Upper lobe of left lung (tissue), 4 donors: ENCODE measurements at regions not wholly inside any gene's neighbourhood (a gene's known extent, or its start where the extent isn't known, plus 50 kb on each side); places are given as distances from the start of the nearest gene placed in this dataset.

Experiments used
- EP300 ChIP-seq, 4 donors: sonication (generic); formaldehyde crosslinking; IDR thresholded peaks; one replicate each; pipeline ENCODE4 v1.5.1; 2017; ENCODE audit warnings: antibody characterized with exemption in 4 of 4, control low read depth in 2 of 4
- POLR2A ChIP-seq, 4 donors: fragments of 450-650 bp; IDR thresholded peaks; one replicate each; pipeline ENCODE4 v1.5.1; 2016 to 2017; ENCODE audit warnings: antibody characterized with exemption in 4 of 4, mild to moderate bottlenecking in 2 of 4
- POLR2AphosphoS5 ChIP-seq, 2 donors: sonication (generic); formaldehyde crosslinking; IDR thresholded peaks; one replicate each; pipeline ENCODE4 v1.5.1; 2017; ENCODE audit warnings: antibody characterized with exemption in 2 of 2
- TF ChIP-seq, protein P1 (sequence below), 6 experiments: fragments of 450-650 bp in 4 of 6; fragments of 200-600 bp in 2 of 6; sonication (generic) in 2 of 6; IDR thresholded peaks; one replicate each; pipeline ENCODE4 v1.5.1; 2016 to 2019; ENCODE audit warnings: antibody characterized with exemption in 6 of 6

DNA sequence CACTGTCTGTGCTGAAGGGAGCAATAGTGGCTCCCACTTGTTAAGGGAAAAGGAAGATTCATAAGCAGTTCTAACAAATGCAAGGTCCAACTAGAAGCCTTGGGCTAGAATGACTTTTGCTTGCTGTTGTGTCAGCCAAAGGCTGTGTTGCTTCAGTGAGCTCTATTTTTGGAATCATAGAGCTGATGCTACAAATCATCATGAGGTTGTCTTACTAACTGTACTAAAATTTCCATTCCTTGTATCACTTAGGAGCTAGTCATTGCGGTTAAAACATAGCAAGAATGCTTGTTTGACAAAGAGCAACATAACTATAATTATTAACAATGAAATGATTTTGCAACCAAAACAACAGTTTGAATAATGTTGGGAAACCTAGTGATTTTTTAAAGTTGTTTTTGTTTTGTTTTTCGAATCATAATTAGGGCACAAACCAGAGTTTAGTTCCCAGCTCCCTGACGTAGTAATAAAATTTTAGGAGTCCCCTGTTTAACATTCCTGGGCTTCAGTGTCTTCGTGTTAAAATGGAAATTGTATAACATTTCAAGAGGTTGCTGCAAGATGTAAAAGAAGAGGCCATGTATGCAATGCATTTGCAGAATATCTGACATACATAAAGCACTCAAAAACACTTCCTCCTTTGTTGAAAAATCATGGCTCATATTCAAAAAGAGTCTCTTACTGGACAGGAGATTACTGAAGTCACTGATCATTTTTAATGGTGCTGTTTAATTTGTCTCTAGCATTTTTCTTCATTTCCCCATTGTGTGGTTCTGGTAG is 183.4 kb downstream of the MACC1 start:
- TF ChIP-seq EP300 (IDR thresholded peaks at IDR 0.05) (no peak), POLR2AphosphoS5 (IDR thresholded peaks at IDR 0.05) (no peak), POLR2A (IDR thresholded peaks at IDR 0.05) (no peak)
- TF ChIP-seq, protein P1, sequence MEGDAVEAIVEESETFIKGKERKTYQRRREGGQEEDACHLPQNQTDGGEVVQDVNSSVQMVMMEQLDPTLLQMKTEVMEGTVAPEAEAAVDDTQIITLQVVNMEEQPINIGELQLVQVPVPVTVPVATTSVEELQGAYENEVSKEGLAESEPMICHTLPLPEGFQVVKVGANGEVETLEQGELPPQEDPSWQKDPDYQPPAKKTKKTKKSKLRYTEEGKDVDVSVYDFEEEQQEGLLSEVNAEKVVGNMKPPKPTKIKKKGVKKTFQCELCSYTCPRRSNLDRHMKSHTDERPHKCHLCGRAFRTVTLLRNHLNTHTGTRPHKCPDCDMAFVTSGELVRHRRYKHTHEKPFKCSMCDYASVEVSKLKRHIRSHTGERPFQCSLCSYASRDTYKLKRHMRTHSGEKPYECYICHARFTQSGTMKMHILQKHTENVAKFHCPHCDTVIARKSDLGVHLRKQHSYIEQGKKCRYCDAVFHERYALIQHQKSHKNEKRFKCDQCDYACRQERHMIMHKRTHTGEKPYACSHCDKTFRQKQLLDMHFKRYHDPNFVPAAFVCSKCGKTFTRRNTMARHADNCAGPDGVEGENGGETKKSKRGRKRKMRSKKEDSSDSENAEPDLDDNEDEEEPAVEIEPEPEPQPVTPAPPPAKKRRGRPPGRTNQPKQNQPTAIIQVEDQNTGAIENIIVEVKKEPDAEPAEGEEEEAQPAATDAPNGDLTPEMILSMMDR (IDR thresholded peaks at IDR 0.05), result no peak
